Gastroesophageal sphincter (tissue), 4 donors: ENCODE measurements at regions not wholly inside any gene's neighbourhood (a gene's known extent, or its start where the extent isn't known, plus 50 kb on each side); places are given as distances from the start of the nearest gene placed in this dataset.

Experiments
- ATAC-seq: fragments of 150-250 bp; one replicate; pipeline ENCODE4 v1.9.1; 2016; ENCODE audit warnings: mild to moderate bottlenecking, moderate library complexity
- H3K27ac ChIP-seq, 4 donors: fragments of 200-600 bp; sonication (generic) in 3 of 4; 1 replicate in 3 of 4; 2 replicates in 1 of 4; pipeline ENCODE4 v1.5.1; 2016 to 2019
- H3K27me3 ChIP-seq: fragments of 200-600 bp; sonication (generic); one replicate; pipeline ENCODE4 v1.5.1; 2019
- H3K36me3 ChIP-seq, 2 donors: fragments of 200-600 bp; sonication (generic); one replicate each; pipeline ENCODE4 v1.5.1; 2019; ENCODE audit warnings: control low read depth in 1 of 2
- H3K4me1 ChIP-seq, 3 donors: fragments of 200-600 bp; sonication (generic); 1 replicate in 2 of 3; 2 replicates in 1 of 3; pipeline ENCODE4 v1.5.1; 2016 to 2019; ENCODE audit warnings: control low read depth in 2 of 3
- H3K4me3 ChIP-seq, 2 donors: fragments of 200-600 bp; sonication (generic); one replicate each; pipeline ENCODE4 v1.5.1; 2019; ENCODE audit warnings: mild to moderate bottlenecking in 1 of 2, moderate library complexity in 1 of 2
- H3K9me3 ChIP-seq, 3 donors: fragments of 200-600 bp; sonication (generic); one replicate each; pipeline ENCODE4 v1.5.1; 2017 to 2019; ENCODE audit warnings: control low read depth in 2 of 3
- EP300 ChIP-seq: sonication (generic); formaldehyde crosslinking; IDR thresholded peaks from one replicate; pipeline ENCODE4 v1.6.1; 2017; ENCODE audit warnings: antibody characterized with exemption, mild to moderate bottlenecking
- POLR2A ChIP-seq, 2 donors: fragments of 450-650 bp; IDR thresholded peaks; one replicate each; pipeline ENCODE4 v1.6.1; 2017; ENCODE audit warnings: antibody characterized with exemption in 2 of 2, mild to moderate bottlenecking in 2 of 2, moderate library complexity in 1 of 2
- POLR2AphosphoS5 ChIP-seq: sonication (generic); formaldehyde crosslinking; IDR thresholded peaks from one replicate; pipeline ENCODE4 v1.6.1; 2017; ENCODE audit warnings: antibody characterized with exemption
- WGBS, 2 donors: methylation state at CpG; one replicate each; pipeline ENCODE4 v1.1.5; 2018; ENCODE audit warnings: low coverage in 1 of 2; 5-methylcytosine and 5-hydroxymethylcytosine counted together
- TF ChIP-seq, protein P1 (sequence below), 4 experiments: fragments of 200-600 bp in 2 of 4; fragments of 450-650 bp in 2 of 4; sonication (generic) in 1 of 4; IDR thresholded peaks; one replicate each; pipeline ENCODE4 v1.5.1; 2017 to 2019; ENCODE audit warnings: antibody characterized with exemption in 4 of 4, mild to moderate bottlenecking in 2 of 4, moderate library complexity in 2 of 4

DNA sequence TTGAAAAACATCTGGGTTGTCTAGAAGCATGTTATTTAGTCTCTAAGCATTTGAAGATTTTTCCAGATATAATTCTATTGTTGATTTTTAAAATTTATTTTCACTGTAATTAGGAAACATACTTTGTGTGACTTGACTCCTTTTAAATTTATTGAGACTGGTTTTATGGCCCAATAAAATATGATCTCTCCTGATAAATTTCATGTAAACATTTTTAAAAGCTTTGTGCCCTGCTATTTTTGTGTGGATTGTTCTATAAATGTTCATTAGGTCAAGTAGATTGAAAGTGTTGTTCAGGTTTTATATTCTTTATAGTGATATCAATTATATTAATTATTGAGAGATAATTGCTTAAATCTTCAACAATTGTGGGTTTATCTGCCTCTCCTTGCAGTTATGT is 105.4 kb downstream of the RFX6 start:
- Histone ChIP-seq H3K4me3 (no peak overlapping the region), H3K36me3 (no peaks in the 10 kb centered on the region), H3K27ac (no peak overlapping the region), H3K27me3 (no peaks in the 10 kb centered on the region), H3K9me3 (peaks cover 0 to 15% (median 0%) of the 10 kb centered on the region in 3 donors), H3K4me1 (no peaks in the 10 kb centered on the region)
- no peak for ATAC-seq
- TF ChIP-seq EP300 (no peak), POLR2AphosphoS5 (no peak), POLR2A (IDR thresholded peaks at IDR 0.05) (no peak)
- TF ChIP-seq, protein P1, sequence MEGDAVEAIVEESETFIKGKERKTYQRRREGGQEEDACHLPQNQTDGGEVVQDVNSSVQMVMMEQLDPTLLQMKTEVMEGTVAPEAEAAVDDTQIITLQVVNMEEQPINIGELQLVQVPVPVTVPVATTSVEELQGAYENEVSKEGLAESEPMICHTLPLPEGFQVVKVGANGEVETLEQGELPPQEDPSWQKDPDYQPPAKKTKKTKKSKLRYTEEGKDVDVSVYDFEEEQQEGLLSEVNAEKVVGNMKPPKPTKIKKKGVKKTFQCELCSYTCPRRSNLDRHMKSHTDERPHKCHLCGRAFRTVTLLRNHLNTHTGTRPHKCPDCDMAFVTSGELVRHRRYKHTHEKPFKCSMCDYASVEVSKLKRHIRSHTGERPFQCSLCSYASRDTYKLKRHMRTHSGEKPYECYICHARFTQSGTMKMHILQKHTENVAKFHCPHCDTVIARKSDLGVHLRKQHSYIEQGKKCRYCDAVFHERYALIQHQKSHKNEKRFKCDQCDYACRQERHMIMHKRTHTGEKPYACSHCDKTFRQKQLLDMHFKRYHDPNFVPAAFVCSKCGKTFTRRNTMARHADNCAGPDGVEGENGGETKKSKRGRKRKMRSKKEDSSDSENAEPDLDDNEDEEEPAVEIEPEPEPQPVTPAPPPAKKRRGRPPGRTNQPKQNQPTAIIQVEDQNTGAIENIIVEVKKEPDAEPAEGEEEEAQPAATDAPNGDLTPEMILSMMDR (IDR thresholded peaks at IDR 0.05) = no peak

DNA sequence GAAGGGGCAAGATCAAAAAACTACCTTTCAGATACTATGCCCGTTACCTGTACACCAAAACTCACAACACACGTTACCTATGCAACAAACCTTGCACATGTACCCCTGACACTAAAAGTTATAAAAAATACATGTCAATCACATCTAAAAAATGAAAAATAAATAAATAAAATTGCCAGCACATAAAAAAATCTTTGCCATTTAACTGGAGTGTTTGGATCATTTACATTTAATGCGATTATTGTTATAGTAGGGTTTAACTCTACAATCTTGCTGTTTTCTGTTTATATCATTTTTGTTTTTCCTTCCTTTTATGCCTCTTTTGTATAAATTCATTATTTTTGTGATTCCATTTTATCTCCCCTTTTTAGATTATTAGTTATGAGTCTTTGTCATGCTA is 106.3 kb downstream of the RFX6 start:
- ATAC-seq = no peak
- Histone ChIP-seq H3K9me3 (peaks cover 0 to 15% (median 0%) of the 10 kb centered on the region in 3 donors), H3K4me3 (no peak overlapping the region), H3K36me3 (no peaks in the 10 kb centered on the region), H3K4me1 (no peaks in the 10 kb centered on the region), H3K27me3 (no peaks in the 10 kb centered on the region), H3K27ac (no peak overlapping the region)
- TF ChIP-seq, protein P1 (IDR thresholded peaks at IDR 0.05) = no peak
- WGBS, 2 donors = 82 to 95% methylated on average over 3 of the region's 3 CpGs

DNA sequence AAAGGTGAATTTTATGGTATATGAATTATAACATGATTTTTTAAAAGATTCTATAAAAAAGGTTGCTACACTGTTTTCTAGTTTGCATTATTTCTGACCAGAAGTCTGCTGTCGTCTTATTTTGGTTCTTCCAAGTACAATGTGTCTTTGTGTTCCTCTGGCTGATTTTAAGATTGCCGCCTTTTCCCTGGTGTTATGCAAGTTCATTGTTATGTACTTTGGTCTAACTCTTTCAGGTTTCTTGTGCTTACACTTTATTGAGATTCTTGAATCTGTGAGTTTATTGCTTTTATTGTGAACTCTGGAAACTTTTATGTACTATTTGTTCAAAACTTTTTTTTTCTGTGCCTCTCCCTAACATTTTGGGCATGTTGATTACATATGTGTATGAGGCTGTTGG is 109.8 kb downstream of the RFX6 start:
- Histone ChIP-seq H3K9me3 (peaks cover 0 to 15% (median 0%) of the 10 kb centered on the region in 3 donors), H3K4me3 (no peak overlapping the region), H3K36me3 (no peaks in the 10 kb centered on the region), H3K4me1 (no peaks in the 10 kb centered on the region), H3K27me3 (no peaks in the 10 kb centered on the region), H3K27ac (no peak overlapping the region)
- TF ChIP-seq POLR2AphosphoS5 = no peak
- WGBS, 2 donors = 56 to 76% methylated on average over 2 of the region's 2 CpGs
- ATAC-seq = no peak

DNA sequence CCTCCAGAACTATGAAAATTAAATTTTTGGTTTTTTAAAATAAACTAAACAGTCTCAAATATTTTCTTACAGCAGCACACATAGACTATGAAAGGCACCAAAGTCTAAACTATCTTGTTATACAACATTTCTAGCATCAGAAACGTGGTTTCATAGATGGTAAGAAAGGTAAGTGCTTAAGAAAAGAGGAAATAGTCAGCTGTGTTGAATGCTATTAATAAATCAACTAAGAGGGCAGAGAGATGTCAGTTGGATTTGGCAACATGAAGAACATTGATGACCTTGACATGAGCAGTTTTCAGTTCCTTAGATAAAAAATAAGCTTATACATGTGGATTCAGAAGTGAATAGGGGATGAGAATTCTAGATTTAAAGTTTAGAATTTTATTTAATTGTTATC is 113.6 kb downstream of the RFX6 start:
- Histone ChIP-seq H3K4me3 (no peak overlapping the region), H3K9me3 (no peaks in the 10 kb centered on the region), H3K4me1 (no peaks in the 10 kb centered on the region), H3K27ac (no peak overlapping the region), H3K36me3 (no peaks in the 10 kb centered on the region), H3K27me3 (no peaks in the 10 kb centered on the region)
- WGBS, 2 donors = 23 to 56% methylated on average over 1 of the region's 1 CpG
- TF ChIP-seq POLR2A (IDR thresholded peaks at IDR 0.05) (no peak), POLR2AphosphoS5 (no peak), EP300 (no peak)
- TF ChIP-seq, protein P1 (IDR thresholded peaks at IDR 0.05) = no peak
- no peak for ATAC-seq

DNA sequence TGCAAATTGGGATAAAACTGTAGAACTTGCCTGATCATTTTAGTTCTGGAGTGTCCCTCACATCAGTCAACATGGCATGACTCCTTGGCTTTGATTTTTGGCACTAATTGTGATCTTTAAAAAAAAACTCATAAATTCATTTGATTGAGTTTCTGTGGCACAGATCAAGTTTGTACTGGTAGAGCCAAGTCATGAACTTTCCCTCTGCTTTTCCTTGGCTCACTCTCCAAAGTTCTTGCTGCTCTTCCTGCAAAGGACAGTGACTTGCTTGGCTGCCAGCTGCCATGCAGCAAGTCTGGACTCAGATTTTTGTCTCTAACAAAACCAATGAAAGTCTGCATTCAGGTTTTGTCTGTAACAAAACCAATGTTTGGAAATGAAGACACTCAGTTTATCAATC is 115.5 kb downstream of the RFX6 start:
- no peak for ATAC-seq
- no peak overlapping the region for H3K4me3 ChIP-seq
- TF ChIP-seq, protein P1 (IDR thresholded peaks at IDR 0.05) = no peak
- TF ChIP-seq POLR2AphosphoS5 = no peak
- TF ChIP-seq EP300 = no peak
- no peak for TF ChIP-seq POLR2A (IDR thresholded peaks at IDR 0.05)

DNA sequence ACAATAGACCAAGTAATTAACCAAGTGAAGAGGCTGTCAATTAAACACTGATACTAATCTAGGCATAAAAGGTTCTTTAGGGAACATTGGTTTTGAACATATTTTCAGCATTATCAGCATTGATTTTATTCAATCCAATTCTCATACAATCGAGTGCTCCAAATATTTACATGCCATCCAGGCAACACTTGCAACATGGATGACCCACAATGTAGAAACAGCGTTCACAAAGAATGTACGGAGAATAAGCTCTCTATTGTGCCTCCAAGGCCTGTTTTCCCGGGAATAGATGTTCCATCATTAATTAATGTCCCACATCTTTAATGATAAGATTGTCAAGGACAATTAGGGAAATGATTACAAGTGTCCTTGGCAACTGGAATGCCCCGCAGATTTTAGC is 117.4 kb downstream of the RFX6 start:
- H3K9me3 ChIP-seq = no peaks in the 10 kb centered on the region
- H3K4me3 ChIP-seq = no peak overlapping the region
- H3K4me1 ChIP-seq = no peaks in the 10 kb centered on the region
- TF ChIP-seq POLR2AphosphoS5 (no peak), EP300 (no peak), POLR2A (IDR thresholded peaks at IDR 0.05) (no peak)
- TF ChIP-seq, protein P1 (IDR thresholded peaks at IDR 0.05) = no peak
- no peak overlapping the region for H3K27ac ChIP-seq
- H3K27me3 ChIP-seq = no peaks in the 10 kb centered on the region
- WGBS, 2 donors = 56 to 79% methylated on average over 5 of the region's 5 CpGs
- ATAC-seq = no peak
- no peaks in the 10 kb centered on the region for H3K36me3 ChIP-seq

More for the DNA sequence above, 115.5 kb downstream of the RFX6 start:
- Histone ChIP-seq H3K4me1 (no peaks in the 10 kb centered on the region), H3K27ac (no peak overlapping the region), H3K27me3 (no peaks in the 10 kb centered on the region), H3K9me3 (no peaks in the 10 kb centered on the region), H3K36me3 (no peaks in the 10 kb centered on the region)
